HCT116 (cell line): ENCODE measurements at regions not wholly inside any gene's neighbourhood (a gene's known extent, or its start where the extent isn't known, plus 50 kb on each side); places are given as distances from the start of the nearest gene placed in this dataset.

Experiments used
- ATAC-seq: fragments of 200-7000 bp; cut with Tn5 transposase; 2 replicates; pipeline ENCODE4 v1.9.1; 2020; ENCODE audit warnings: mild to moderate bottlenecking, moderate library complexity
- BruUV-seq: library from RNA; stranded (reverse); fragments of 400-500 nt; replicated peaks from 2 replicates; lab custom pipeline; 2021; lab: Mats Ljungman, UMichigan
- CTCF ChIA-PET: fragments of 300-600 bp; sonication (Branson Sonifier 250); formaldehyde crosslinking; loops from one replicate; lab custom pipeline; 2021; ENCODE audit warnings: antibody characterized with exemption; lab: Charles Lee
- POLR2A ChIA-PET: fragments of 300-600, 350-600 bp; sonication (Branson Sonifier 250); formaldehyde crosslinking; loops from one replicate; lab custom pipeline; 2021; ENCODE audit warnings: antibody characterized with exemption; lab: Charles Lee
- RAD21 ChIA-PET, 2 experiments: fragments of 300-600 bp; sonication (Branson Sonifier 250); formaldehyde crosslinking; loops; one replicate each; lab custom pipeline; 2023; ENCODE audit warnings: low total read pairs in 2 of 2; ENCODE audit not compliant: uncharacterized antibody in 2 of 2, unreplicated experiment in 2 of 2, low non-redundant PET in 1 of 2; lab: Charles Lee
- DNase-seq: peaks from one replicate; pipeline ENCODE4 v3.0.0-alpha.2; 2010; ENCODE audit warnings: low read depth, low spot score
- H2AFZ ChIP-seq: fragments of 200-600 bp; shearing (Covaris generic), sonication (generic); 2 replicates; pipeline ENCODE4 v1.6.1; 2017; ENCODE audit warnings: low read depth, mixed run types, mixed read lengths, antibody characterized with exemption, low read length; ENCODE audit not compliant: poor library complexity, severe bottlenecking
- H3K27ac ChIP-seq: 2 replicates; pipeline ENCODE4 v1.5.1; 2012; ENCODE audit warnings: low read depth, low read length
- H3K27me3 ChIP-seq: fragments of 200-600 bp; sonication (generic); 2 replicates; pipeline ENCODE4 v1.6.1; 2016; ENCODE audit warnings: mixed run types, low read length, mixed read lengths; ENCODE audit not compliant: insufficient read depth
- H3K36me3 ChIP-seq, 2 experiments: fragments of 200-500 bp in 1 of 2; fragments of 200-600 bp in 1 of 2; sonication (Bioruptor generic) in 1 of 2; sonication (generic) in 1 of 2; 2 replicates each; pipeline versions ENCODE4 v1.5.1 to v1.6.1; 2014 to 2016; ENCODE audit warnings: low read length in 2 of 2, inconsistent platforms in 1 of 2, mixed read lengths in 1 of 2, mixed run types in 1 of 2; ENCODE audit not compliant: insufficient read depth in 2 of 2, control insufficient read depth in 1 of 2
- H3K4me1 ChIP-seq, 2 experiments: fragments of 200-600 bp in 1 of 2; sonication (generic) in 1 of 2; 2 replicates each; pipeline versions ENCODE4 v1.5.1 to v1.6.1; 2012 to 2017; ENCODE audit warnings: low read length in 2 of 2, inconsistent platforms in 1 of 2, mild to moderate bottlenecking in 1 of 2, mixed read lengths in 1 of 2, mixed run types in 1 of 2, moderate library complexity in 1 of 2; ENCODE audit not compliant: insufficient read depth in 2 of 2, control insufficient read depth in 1 of 2
- H3K4me2 ChIP-seq: fragments of 200-600 bp; sonication (generic); 2 replicates; pipeline ENCODE4 v1.6.1; 2017; ENCODE audit warnings: mixed run types, low read length, mixed read lengths
- H3K4me3 ChIP-seq, 2 experiments: fragments of 200-600 bp in 1 of 2; sonication (generic) in 1 of 2; replicated peaks in 1 of 2; 2 replicates each; pipeline ENCODE4 v1.5.1; 2011 to 2016; ENCODE audit warnings: low read length in 2 of 2, control low read depth in 1 of 2, low read depth in 1 of 2, mild to moderate bottlenecking in 1 of 2, mixed read lengths in 1 of 2, mixed run types in 1 of 2
- H3K79me2 ChIP-seq: fragments of 200-600 bp; sonication (generic); 2 replicates; pipeline ENCODE4 v1.6.1; 2017; ENCODE audit warnings: mild to moderate bottlenecking, mixed run types, low read length, moderate library complexity, mixed read lengths; ENCODE audit not compliant: insufficient read depth
- H3K9ac ChIP-seq: fragments of 200-600 bp; sonication (generic); 2 replicates; pipeline ENCODE4 v1.6.1; 2016; ENCODE audit warnings: low read length, mixed read lengths
- H3K9me2 ChIP-seq: fragments of 200-600 bp; sonication (generic), shearing (Covaris generic); 2 replicates; pipeline ENCODE4 v1.6.1; 2017; ENCODE audit warnings: mixed run types, mild to moderate bottlenecking, moderate library complexity; ENCODE audit not compliant: insufficient read depth
- H3K9me3 ChIP-seq, 2 experiments: fragments of 200-500 bp in 1 of 2; fragments of 200-600 bp in 1 of 2; sonication (Bioruptor generic) in 1 of 2; sonication (generic) in 1 of 2; 2 replicates each; pipeline ENCODE4 v1.6.1; 2014 to 2017; ENCODE audit warnings: low read length in 2 of 2, mixed read lengths in 2 of 2, inconsistent platforms in 1 of 2, low read depth in 1 of 2, mild to moderate bottlenecking in 1 of 2, mixed run types in 1 of 2, moderate library complexity in 1 of 2; ENCODE audit not compliant: control insufficient read depth in 1 of 2, insufficient read depth in 1 of 2
- H4K20me1 ChIP-seq: fragments of 200-600 bp; sonication (generic), shearing (Covaris generic); 2 replicates; pipeline ENCODE4 v1.6.1; 2017; ENCODE audit warnings: mixed run types, mild to moderate bottlenecking, moderate library complexity; ENCODE audit not compliant: insufficient read depth
- CEBPB ChIP-seq: IDR thresholded peaks from 2 replicates; pipeline ENCODE4 v1.6.1; 2012; ENCODE audit warnings: low read depth
- MAX ChIP-seq: IDR thresholded peaks from 2 replicates; pipeline ENCODE4 v1.6.1; 2012
- POLR2A ChIP-seq: IDR thresholded peaks from 2 replicates; pipeline ENCODE4 v1.7.0; 2011; ENCODE audit warnings: borderline replicate concordance; ENCODE audit not compliant: insufficient read depth, insufficient read length; ENCODE audit errors: extremely low read depth
- RAD21 ChIP-seq: IDR thresholded peaks from 2 replicates; pipeline ENCODE4 v1.6.1; 2012; ENCODE audit warnings: low read depth, mild to moderate bottlenecking
- TCF7L2 ChIP-seq: IDR thresholded peaks from 2 replicates; pipeline ENCODE4 v1.7.0; 2011; ENCODE audit warnings: borderline replicate concordance, inconsistent platforms; ENCODE audit not compliant: insufficient read depth, insufficient read length; ENCODE audit errors: extremely low read depth
- YY1 ChIP-seq: IDR thresholded peaks from 2 replicates; pipeline ENCODE4 v1.6.1; 2011; ENCODE audit warnings: low read length, low read depth, moderate library complexity, mild to moderate bottlenecking; ENCODE audit not compliant: insufficient replicate concordance; ENCODE audit errors: extremely low read depth
- ZNF274 ChIP-seq: fragments of 200-500 bp; sonication (Bioruptor generic); IDR thresholded peaks from 2 replicates; pipeline ENCODE4 v1.6.1; 2014; ENCODE audit warnings: mild to moderate bottlenecking, low read depth, low read length, inconsistent platforms
- intact Hi-C: fragments of 100-400 bp; cut with micrococcal nuclease; formaldehyde crosslinking; loops from 2 replicates; pipeline ENCODE4 v1.10.0; 2022

- H3K9me3 ChIP-seq = peaks cover 4 to 29% of the 10 kb centered on the region in 2 experiments; a peak in 2 of 4 replicates
- H3K27ac ChIP-seq = no peak overlapping the region
- ChIA-PET POLR2A (no interaction called here), CTCF (no interaction called here), RAD21 (no interaction called here)
- no peaks in the 10 kb centered on the region for H3K4me1 ChIP-seq
- ATAC-seq = no peak
- no peaks in the 10 kb centered on the region for H3K9me2 ChIP-seq
- no peaks in the 10 kb centered on the region for H4K20me1 ChIP-seq
- H3K27me3 ChIP-seq = no peaks in the 10 kb centered on the region
- TF ChIP-seq TCF7L2 = no peak
- TF ChIP-seq POLR2A = no peak
- no peak for TF ChIP-seq ZNF274
- no peak for TF ChIP-seq YY1
- no peak for TF ChIP-seq CEBPB
- no peak for TF ChIP-seq MAX
- no peak for TF ChIP-seq RAD21
- intact Hi-C loops = no loop called here
- H2AFZ ChIP-seq = no peak overlapping the region
- H3K9ac ChIP-seq = no peak overlapping the region
- BruUV-seq = no TSS peak
- H3K4me2 ChIP-seq = no peak overlapping the region
- no peaks in the 10 kb centered on the region for H3K79me2 ChIP-seq
- H3K36me3 ChIP-seq = no peaks in the 10 kb centered on the region
- no peak overlapping the region for H3K4me3 ChIP-seq
- DNase-seq = no peak
Measured at GRCh38 chr14:85714069-85714468, 184.1 kb downstream of the FLRT2 start.

- H3K27ac ChIP-seq = no peak overlapping the region
- intact Hi-C loops = no loop called here
- peaks cover 4 to 31% of the 10 kb centered on the region in 2 experiments; a peak in 2 of 4 replicates for H3K9me3 ChIP-seq
- CTCF ChIA-PET = no interaction called here
- no peak overlapping the region for H2AFZ ChIP-seq
- no peak overlapping the region for H3K4me2 ChIP-seq
- no peak for DNase-seq
- H3K9me2 ChIP-seq = no peaks in the 10 kb centered on the region
- RAD21 ChIA-PET = no interaction called here
- no peak overlapping the region for H3K4me3 ChIP-seq
- no peaks in the 10 kb centered on the region for H3K27me3 ChIP-seq
- H4K20me1 ChIP-seq = no peaks in the 10 kb centered on the region
- TF ChIP-seq YY1 = no peak
- no peak for ATAC-seq
- POLR2A ChIA-PET = no interaction called here
- H3K4me1 ChIP-seq = no peaks in the 10 kb centered on the region
- H3K9ac ChIP-seq = no peak overlapping the region
- H3K79me2 ChIP-seq = no peaks in the 10 kb centered on the region
- no TSS peak for BruUV-seq
- H3K36me3 ChIP-seq = no peaks in the 10 kb centered on the region
Measured at GRCh38 chr14:85711620-85712019, 181.7 kb downstream of the FLRT2 start.
